ENCODE measurements at regions not wholly inside any gene's neighbourhood (a gene's known extent, or its start where the extent isn't known, plus 50 kb on each side); places are given as distances from the start of the nearest gene placed in this dataset.

DNA sequence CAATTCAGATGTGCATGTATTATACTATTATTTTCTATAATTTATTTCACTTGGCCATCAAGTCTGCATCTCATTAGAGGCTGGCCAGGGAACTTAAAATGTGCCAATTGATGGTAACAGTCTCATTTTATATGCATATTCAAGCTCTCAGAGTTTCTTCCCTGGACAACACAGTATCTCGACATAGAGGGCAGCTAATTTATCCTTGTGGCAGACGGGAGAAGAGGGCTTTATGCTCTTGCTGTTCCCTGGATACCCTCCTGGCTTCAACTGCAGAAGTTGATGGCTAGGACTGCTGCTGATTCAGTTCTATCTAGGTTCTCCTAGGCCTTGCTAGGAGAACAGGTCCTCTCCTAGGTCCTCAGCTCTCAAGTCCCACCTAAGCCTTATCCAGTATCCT, 99.1 kb upstream of the NPHP3 start:
- DNase-seq, result no peak

GRCh38 chr3:132818251-132818650, 96.0 kb upstream of the NPHP3 start:
- DNase-seq, result no peak

DNA sequence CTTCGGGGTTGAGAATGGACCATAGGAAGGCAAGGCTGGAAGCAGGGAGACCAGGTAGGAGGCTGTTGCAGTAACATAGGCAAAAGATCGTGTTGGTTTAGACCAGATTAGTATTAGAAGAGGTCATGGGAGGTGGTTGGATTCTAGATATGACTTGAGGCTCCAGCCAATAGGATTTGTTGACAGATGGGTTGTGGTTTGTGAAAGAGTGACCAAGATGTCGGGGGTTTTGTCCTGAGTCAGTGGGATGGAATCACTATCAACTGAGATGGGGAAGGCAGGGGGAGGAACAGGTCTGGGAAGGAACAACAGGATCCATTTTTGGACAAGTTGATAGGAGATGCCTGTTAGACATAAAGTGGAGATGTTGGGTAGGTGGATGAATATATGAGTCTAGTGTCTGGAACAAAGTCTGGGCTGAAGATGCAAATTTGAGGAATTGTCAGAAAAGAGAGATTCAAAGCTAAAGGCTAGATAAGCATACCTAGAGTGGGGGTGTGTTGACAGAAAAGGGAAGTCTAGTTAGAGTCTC, 95.5 kb upstream of the NPHP3 start:
- peak; percentile 84 for DNase-seq

DNA sequence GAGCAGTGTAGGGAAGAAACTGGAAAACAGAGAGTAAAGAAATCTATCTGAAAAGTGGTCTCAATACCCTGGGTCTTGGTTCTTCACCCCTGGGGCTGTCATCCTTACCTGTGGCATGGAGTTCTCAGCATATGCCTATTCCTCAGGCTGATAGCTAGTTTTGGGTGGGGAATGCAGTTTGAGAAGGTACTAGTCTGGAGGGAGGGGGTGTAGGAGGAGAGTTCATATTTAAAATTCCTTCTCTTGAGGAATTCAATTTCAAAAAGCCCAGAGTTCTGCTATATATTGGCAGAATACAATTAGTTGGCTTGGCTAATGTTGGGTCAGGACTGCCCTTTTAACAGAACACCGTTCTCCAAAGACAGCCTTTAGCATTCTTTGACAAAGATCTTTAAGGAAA, 82.9 kb upstream of the NPHP3 start:
- DNase-seq, result no peak

- no peak for DNase-seq
Measured at GRCh38 chr3:132804498-132804897, 82.3 kb upstream of the NPHP3 start.

DNA sequence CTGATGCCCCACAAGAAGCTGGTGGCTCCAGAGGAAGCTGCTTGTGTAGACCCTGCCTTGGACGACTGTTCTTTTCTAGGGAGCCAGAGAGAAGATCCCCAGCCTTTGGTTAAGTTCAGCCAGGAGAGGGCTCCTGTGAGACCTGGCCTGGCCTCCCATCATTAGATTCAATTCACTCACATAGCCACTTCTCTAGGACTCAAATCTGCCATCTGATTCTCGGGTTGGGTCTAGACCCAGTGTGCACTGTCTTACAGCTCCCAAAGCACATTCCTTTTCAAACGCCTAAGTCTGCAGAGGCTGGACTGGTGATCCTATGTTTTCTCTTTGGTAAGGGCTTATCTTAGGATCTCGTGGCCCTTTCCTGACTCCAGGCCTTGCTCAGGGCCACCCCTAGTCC, 81.7 kb upstream of the NPHP3 start:
- peak; percentile 58 for DNase-seq

DNA sequence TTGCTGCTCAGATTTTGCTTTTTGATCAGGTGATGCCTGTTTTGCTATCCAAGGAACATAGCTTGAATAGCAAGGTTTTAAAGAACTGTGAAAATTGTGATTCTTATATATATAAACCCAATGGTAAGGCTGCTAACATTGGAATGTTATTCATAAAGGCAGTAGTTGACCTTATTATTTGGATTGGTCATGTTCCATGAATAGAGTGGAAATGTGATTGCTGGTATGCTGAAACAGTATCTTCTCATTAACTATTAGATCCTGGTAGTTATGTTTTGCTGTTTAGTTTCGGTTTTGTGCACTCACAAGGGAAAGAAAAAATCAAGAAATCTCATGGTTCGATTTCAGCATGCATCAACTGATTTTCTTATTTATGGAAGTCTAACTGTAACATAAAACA, 78.7 kb upstream of the NPHP3 start:
- no peak for DNase-seq

DNA sequence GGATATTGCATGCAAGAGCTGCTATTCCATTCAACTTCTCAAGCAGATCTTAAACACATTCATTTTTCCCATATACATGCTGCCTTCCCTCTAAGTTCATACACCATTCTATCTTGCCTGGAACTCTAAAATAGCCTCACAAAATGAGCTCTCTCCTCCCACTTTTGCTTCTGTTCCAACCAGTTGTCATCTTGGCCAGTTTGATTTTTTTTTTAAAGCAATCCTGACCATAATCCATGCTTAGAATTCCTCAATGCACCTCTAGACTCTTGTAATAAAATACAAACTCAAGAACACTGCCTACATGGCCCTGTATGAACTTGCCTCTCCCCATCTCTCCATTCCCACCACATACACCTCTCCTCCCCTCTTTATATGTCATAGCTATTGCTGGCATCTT, 68.6 kb upstream of the NPHP3 start:
- DNase-seq, result no peak

GRCh38 chr3:132789959-132790358, 67.8 kb upstream of the NPHP3 start:
- DNase-seq, result no peak

DNA sequence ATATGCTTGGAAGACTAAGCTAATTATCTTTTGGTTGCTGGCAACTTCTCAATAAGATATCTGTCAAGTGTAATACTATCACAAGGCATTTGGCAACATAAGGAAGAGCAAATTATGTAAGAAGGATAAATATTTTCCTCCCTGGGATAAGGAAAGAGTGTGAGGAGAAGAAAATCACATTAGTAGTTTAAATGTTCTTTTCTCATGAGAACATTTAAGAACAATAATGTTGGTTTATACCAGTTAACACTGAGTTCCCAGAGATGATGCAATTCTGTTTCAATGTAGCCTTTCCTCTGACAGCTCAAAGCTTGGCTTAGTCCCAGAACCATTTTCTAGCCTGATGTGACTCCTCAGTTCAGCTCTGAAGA, 66.1 kb upstream of the NPHP3 start:
- DNase-seq, result peak; percentile 88

DNA sequence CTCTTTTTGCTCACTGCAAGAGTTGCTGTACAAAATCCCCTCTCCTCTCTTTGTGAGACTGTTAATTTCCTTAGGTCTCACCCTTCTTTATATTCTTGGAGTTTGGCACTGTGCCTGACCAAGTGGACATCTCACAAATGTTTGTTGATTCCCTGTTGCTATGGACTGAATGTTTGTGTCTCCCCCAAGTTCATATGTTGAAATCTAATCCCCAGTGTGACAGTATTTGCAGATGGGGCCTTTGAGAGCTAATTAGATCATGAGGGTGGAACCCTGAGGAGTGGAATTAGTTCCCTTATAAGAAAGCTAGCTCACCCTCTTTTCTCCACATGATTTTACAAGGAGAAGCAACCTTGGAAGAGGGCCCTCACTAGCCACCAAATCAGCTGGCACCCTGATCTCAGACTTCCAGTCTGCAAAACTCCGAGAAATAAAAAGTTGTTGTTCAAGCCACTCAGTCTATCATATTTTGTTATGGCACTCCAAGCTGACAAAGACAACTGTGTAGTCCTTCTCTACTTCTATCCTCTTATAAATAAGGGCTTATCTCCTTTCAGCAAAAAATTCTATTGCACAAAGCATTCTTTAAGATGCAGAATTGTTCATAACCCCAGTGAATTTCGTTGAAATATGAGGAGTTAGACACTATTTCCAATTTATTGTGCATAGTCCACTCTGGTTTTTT, 65.5 kb upstream of the NPHP3 start:
- peak; percentile 53 for DNase-seq

- peak; percentile 56 for DNase-seq
Measured at GRCh38 chr3:132786890-132787289, 64.7 kb upstream of the NPHP3 start.

DNA sequence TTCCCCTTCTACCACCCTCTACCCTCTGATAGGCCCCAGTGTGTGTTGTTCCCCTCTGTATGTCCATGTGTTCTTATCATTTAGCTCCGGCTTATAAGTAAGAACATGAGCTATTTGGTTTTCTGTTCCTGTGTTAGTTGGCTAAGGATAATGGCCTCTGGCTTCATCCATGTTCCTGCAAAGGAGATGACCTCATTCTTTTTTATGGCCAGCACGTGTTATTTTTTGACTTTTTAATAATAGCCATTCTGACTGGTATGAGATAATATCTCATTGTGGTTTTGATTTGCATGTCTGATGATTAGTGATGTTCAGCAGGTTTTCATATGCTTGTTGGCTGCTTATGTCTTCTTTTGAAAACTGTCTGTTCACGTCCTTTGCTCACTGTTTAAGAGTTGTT, 63.1 kb upstream of the NPHP3 start:
- peak; percentile 11 for DNase-seq

- DNase-seq, result no peak
Measured at GRCh38 chr3:132784502-132785025, 62.4 kb upstream of the NPHP3 start.

GRCh38 chr3:132783152-132783551, 60.9 kb upstream of the NPHP3 start:
- DNase-seq, result no peak

DNA sequence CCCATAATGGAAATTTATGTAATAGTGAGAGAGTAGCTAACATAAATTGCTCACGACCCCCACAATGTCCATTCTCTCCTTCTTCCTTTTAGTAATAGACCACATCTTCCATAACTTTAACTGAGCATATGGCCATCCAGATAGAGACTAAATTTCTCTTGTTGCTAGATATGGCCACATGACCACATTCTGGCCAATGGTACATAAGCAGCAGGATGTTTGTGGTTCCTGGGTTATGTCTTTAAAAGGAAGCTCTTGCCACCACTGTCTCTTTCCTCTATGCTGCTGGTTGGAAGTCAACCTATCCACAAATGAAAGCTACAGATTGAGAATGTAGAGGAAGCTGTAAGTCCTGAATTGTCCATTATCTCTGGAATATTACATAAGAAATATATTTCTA, 59.7 kb upstream of the NPHP3 start:
- peak; percentile 78 for DNase-seq

GRCh38 chr3:132777171-132777570, 55.0 kb upstream of the NPHP3 start:
- DNase-seq, result no peak

GRCh38 chr3:132773071-132773619, 50.9 kb upstream of the NPHP3 start:
- no peak for DNase-seq

GRCh38 chr3:132772252-132772651, 50.0 kb upstream of the NPHP3 start:
- DNase-seq, result no peak
